Neural cell (in vitro differentiated cells): ENCODE measurements at regions not wholly inside any gene's neighbourhood (a gene's known extent, or its start where the extent isn't known, plus 50 kb on each side); places are given as distances from the start of the nearest gene placed in this dataset.

Experiments
- MXI1 ChIP-seq: fragments of 450-650 bp; conservative IDR thresholded peaks from 2 replicates; pipeline ENCODE4 v1.6.1; 2014; ENCODE audit warnings: antibody characterized with exemption, mild to moderate bottlenecking; ENCODE audit not compliant: poor library complexity, severe bottlenecking
- small RNA-seq, 3 experiments: library from RNA; depleted of rRNA; stranded (forward); fragments of <200 nt; gene quantifications; one replicate each; pipeline ENCODE3, GENCODE V24; 2012

DNA sequence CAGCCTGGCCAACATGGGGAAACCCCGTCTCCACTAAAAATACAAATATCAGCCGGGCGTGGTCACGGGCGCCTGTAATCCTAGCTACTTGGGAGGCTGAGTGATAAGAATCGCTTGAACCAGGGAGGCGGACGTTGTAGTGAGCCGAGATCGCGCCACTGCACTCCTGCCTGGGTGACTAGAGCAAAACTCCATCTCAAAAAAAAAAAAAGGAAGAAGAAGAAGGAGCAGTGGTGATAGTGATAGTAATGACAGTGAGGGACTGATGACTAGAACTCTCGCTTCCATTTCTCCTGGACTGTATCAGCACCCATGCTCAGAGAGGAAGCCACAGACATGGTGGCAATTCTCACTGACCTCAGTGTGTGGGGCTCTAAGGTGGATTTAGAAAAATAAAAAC, 52.6 kb upstream of the CLINT1 start (continued):
- TF ChIP-seq MXI1: no peak

Small RNAs in the stretch of these regions (small RNA-seq; reads per million reads assigned to genes)
- 0 reads per million in 3 experiments for gene AC091979.2
- gene RNU2-48P: 0.23 to 53.9 (median 3.9) reads per million in 3 experiments
